Osteocyte (in vitro differentiated cells): ENCODE measurements at regions not wholly inside any gene's neighbourhood (a gene's known extent, or its start where the extent isn't known, plus 50 kb on each side); places are given as distances from the start of the nearest gene placed in this dataset.

Experiments
- DNase-seq: peaks from one replicate; pipeline ENCODE4 v3.0.0; 2021; ENCODE audit warnings: mixed read lengths; ENCODE audit not compliant: unreplicated experiment; ENCODE audit errors: extremely low spot score
- H3K27ac Mint-ChIP-seq: one replicate; pipeline ENCODE4 v1.8.0; 2021; ENCODE audit warnings: mild to moderate bottlenecking, mixed read lengths; ENCODE audit not compliant: unreplicated experiment
- H3K27me3 Mint-ChIP-seq: one replicate; pipeline ENCODE4 v1.8.0; 2021; ENCODE audit warnings: mixed read lengths; ENCODE audit not compliant: unreplicated experiment
- H3K36me3 Mint-ChIP-seq: one replicate; pipeline ENCODE4 v1.8.0; 2021; ENCODE audit warnings: mixed read lengths; ENCODE audit not compliant: unreplicated experiment
- H3K4me1 Mint-ChIP-seq: one replicate; pipeline ENCODE4 v1.8.0; 2021; ENCODE audit warnings: mixed read lengths; ENCODE audit not compliant: unreplicated experiment
- H3K4me3 Mint-ChIP-seq: one replicate; pipeline ENCODE4 v1.8.0; 2021; ENCODE audit warnings: mild to moderate bottlenecking, moderate library complexity, mixed read lengths; ENCODE audit not compliant: unreplicated experiment
- H3K9me3 Mint-ChIP-seq: one replicate; pipeline ENCODE4 v1.8.0; 2021; ENCODE audit warnings: mixed read lengths; ENCODE audit not compliant: unreplicated experiment
- CTCF ChIP-seq: fragments of 200-600 bp; sonication (generic); IDR thresholded peaks from 2 replicates; pipeline ENCODE4 v1.5.0; 2021; ENCODE audit warnings: antibody characterized with exemption, mild to moderate bottlenecking, moderate library complexity

GRCh38 chr10:129274748-129275474 is 192.1 kb upstream of the MGMT start:
- TF ChIP-seq CTCF = no peak
- no peak for DNase-seq
- H3K4me1 Mint-ChIP-seq = no peaks in the 10 kb centered on the region
- H3K9me3 Mint-ChIP-seq = peaks cover 61% of the 10 kb centered on the region
- no peaks in the 10 kb centered on the region for H3K27me3 Mint-ChIP-seq
- no peak overlapping the region for H3K27ac Mint-ChIP-seq
- no peak overlapping the region for H3K4me3 Mint-ChIP-seq
- no peaks in the 10 kb centered on the region for H3K36me3 Mint-ChIP-seq

- no peak for TF ChIP-seq CTCF
- no peak overlapping the region for H3K4me3 Mint-ChIP-seq
- no peak for DNase-seq
- H3K27ac Mint-ChIP-seq = no peak overlapping the region
- peaks cover 58% of the 10 kb centered on the region for H3K9me3 Mint-ChIP-seq
- H3K36me3 Mint-ChIP-seq = no peaks in the 10 kb centered on the region
- H3K27me3 Mint-ChIP-seq = no peaks in the 10 kb centered on the region
- H3K4me1 Mint-ChIP-seq = no peaks in the 10 kb centered on the region
Measured at GRCh38 chr10:129275886-129276285, 191.2 kb upstream of the MGMT start.

- no peaks in the 10 kb centered on the region for H3K4me1 Mint-ChIP-seq
- no peaks in the 10 kb centered on the region for H3K36me3 Mint-ChIP-seq
- no peaks in the 10 kb centered on the region for H3K27me3 Mint-ChIP-seq
- no peak for TF ChIP-seq CTCF
- H3K27ac Mint-ChIP-seq = no peak overlapping the region
- no peak overlapping the region for H3K4me3 Mint-ChIP-seq
- no peak for DNase-seq
- H3K9me3 Mint-ChIP-seq = peaks cover 66% of the 10 kb centered on the region
Measured at GRCh38 chr10:129277084-129277483, 190.0 kb upstream of the MGMT start.

GRCh38 chr10:129277841-129278240 is 189.2 kb upstream of the MGMT start:
- Mint-ChIP-seq H3K27me3 (no peaks in the 10 kb centered on the region), H3K27ac (no peak overlapping the region), H3K9me3 (peaks cover 63% of the 10 kb centered on the region)

GRCh38 chr10:129278686-129279085 is 188.4 kb upstream of the MGMT start:
- no peak overlapping the region for H3K4me3 Mint-ChIP-seq
- TF ChIP-seq CTCF = no peak
- H3K36me3 Mint-ChIP-seq = no peaks in the 10 kb centered on the region
- H3K9me3 Mint-ChIP-seq = peaks cover 61% of the 10 kb centered on the region
- no peak overlapping the region for H3K27ac Mint-ChIP-seq
- no peak for DNase-seq
- no peaks in the 10 kb centered on the region for H3K27me3 Mint-ChIP-seq
- no peaks in the 10 kb centered on the region for H3K4me1 Mint-ChIP-seq

More at GRCh38 chr10:129277841-129278240, 189.2 kb upstream of the MGMT start:
- Mint-ChIP-seq H3K4me3 (no peak overlapping the region), H3K36me3 (no peaks in the 10 kb centered on the region), H3K4me1 (no peaks in the 10 kb centered on the region)
- no peak for TF ChIP-seq CTCF
- no peak for DNase-seq
